Stimulated activated CD4-positive, alpha-beta T cell treated with anti-CD3 and anti-CD28 coated beads, Interleukin-1b, Interleukin-23, amount 100 ng/mL, for 1 hour (primary cell): ENCODE measurements at regions not wholly inside any gene's neighbourhood (a gene's known extent, or its start where the extent isn't known, plus 50 kb on each side); places are given as distances from the start of the nearest gene placed in this dataset.

Source experiments
- DNase-seq, 2 donors: peaks; one replicate each; pipeline ENCODE4 v3.0.0-alpha.2; 2020; ENCODE audit warnings: low read depth in 2 of 2

- DNase-seq = peak in 1 of 2 donors; percentile 13
These were observed 92.7 kb upstream of the GPR26 start for GRCh38 chr10:123573236-123574108.

- DNase-seq = no peak
These were observed 92.0 kb upstream of the GPR26 start for GRCh38 chr10:123574109-123574698.

- DNase-seq = no peak
These were observed 91.0 kb upstream of the GPR26 start for GRCh38 chr10:123575105-123575504.

- DNase-seq = no peak
These were observed 89.4 kb upstream of the GPR26 start for GRCh38 chr10:123576706-123577105.

GRCh38 chr10:123577921-123578461 is 88.2 kb upstream of the GPR26 start:
- no peak for DNase-seq

- DNase-seq = no peak
These were observed 87.4 kb upstream of the GPR26 start for GRCh38 chr10:123578721-123579120.

- no peak for DNase-seq
These were observed 86.5 kb upstream of the GPR26 start for GRCh38 chr10:123579675-123580074.

- DNase-seq = no peak
These were observed 85.7 kb upstream of the GPR26 start for GRCh38 chr10:123580426-123580825.

- no peak for DNase-seq
These were observed 84.5 kb upstream of the GPR26 start for GRCh38 chr10:123581656-123582055.

GRCh38 chr10:123582084-123582989 is 83.8 kb upstream of the GPR26 start:
- peak; percentile 20 to 46 for DNase-seq

GRCh38 chr10:123583639-123584418 is 82.3 kb upstream of the GPR26 start:
- DNase-seq = peak in 1 of 2 donors; percentile 5

- no peak for DNase-seq
These were observed 81.8 kb upstream of the GPR26 start for GRCh38 chr10:123584419-123584775.

GRCh38 chr10:123585477-123586445 is 80.4 kb upstream of the GPR26 start:
- no peak for DNase-seq

- DNase-seq = no peak
These were observed 79.0 kb upstream of the GPR26 start for GRCh38 chr10:123587110-123587509.

GRCh38 chr10:123588386-123588914 is 77.7 kb upstream of the GPR26 start:
- no peak for DNase-seq

- no peak for DNase-seq
These were observed 70.5 kb upstream of the GPR26 start for GRCh38 chr10:123595661-123596060.

GRCh38 chr10:123597676-123598075 is 68.5 kb upstream of the GPR26 start:
- DNase-seq = no peak

GRCh38 chr10:123599366-123599849 is 66.7 kb upstream of the GPR26 start:
- no peak for DNase-seq

GRCh38 chr10:123600177-123600576 is 66.0 kb upstream of the GPR26 start:
- no peak for DNase-seq

- no peak for DNase-seq
These were observed 63.0 kb upstream of the GPR26 start for GRCh38 chr10:123603130-123603529.
